OCI-LY7 (cell line): ENCODE measurements at regions not wholly inside any gene's neighbourhood (a gene's known extent, or its start where the extent isn't known, plus 50 kb on each side); places are given as distances from the start of the nearest gene placed in this dataset.
"Not testable (repeated sequence)": the region's sequence is repeated elsewhere in the genome, so short reads cannot be mapped to it uniquely, and the experiment has no call there.

Experiments
- BruUV-seq: library from RNA; stranded (reverse); fragments of 400-500 nt; replicated peaks from 2 replicates; lab custom pipeline; 2021; lab: Mats Ljungman, UMichigan
- CTCF ChIA-PET: fragments of 300-600 bp; sonication (Branson Sonifier 250); formaldehyde crosslinking; loops from one replicate; lab custom pipeline; 2022; ENCODE audit warnings: antibody characterized with exemption; ENCODE audit not compliant: unreplicated experiment; lab: Charles Lee
- POLR2A ChIA-PET: fragments of 300-600 bp; sonication (Branson Sonifier 250); formaldehyde crosslinking; loops from one replicate; lab custom pipeline; 2022; ENCODE audit warnings: antibody characterized with exemption; lab: Charles Lee
- DNase-seq: peaks from one replicate; pipeline ENCODE4 v3.0.0-alpha.2; 2015; ENCODE audit warnings: low spot score
- H2AFZ ChIP-seq: fragments of 200-600 bp; sonication (generic), shearing (Covaris generic); 2 replicates; pipeline ENCODE4 v1.6.1; 2014; ENCODE audit warnings: mild to moderate bottlenecking, antibody characterized with exemption, low read length, moderate library complexity
- H3K27ac ChIP-seq: fragments of 200-600 bp; sonication (generic); 2 replicates; pipeline ENCODE4 v1.5.1; 2014; ENCODE audit warnings: mixed run types, low read depth, mild to moderate bottlenecking, moderate library complexity, low read length, inconsistent platforms; ENCODE audit not compliant: poor library complexity, severe bottlenecking
- H3K36me3 ChIP-seq: fragments of 200-600 bp; sonication (generic); 2 replicates; pipeline ENCODE4 v1.6.1; 2014; ENCODE audit warnings: mild to moderate bottlenecking, antibody characterized with exemption, low read length, moderate library complexity, mixed read lengths; ENCODE audit not compliant: insufficient read depth
- H3K4me1 ChIP-seq: fragments of 200-600 bp; sonication (generic); 2 replicates; pipeline ENCODE4 v1.5.1; 2014; ENCODE audit warnings: mild to moderate bottlenecking, low read length; ENCODE audit not compliant: insufficient read depth, poor library complexity, severe bottlenecking
- H3K4me2 ChIP-seq: fragments of 200-600 bp; sonication (generic); 2 replicates; pipeline ENCODE4 v1.6.1; 2014; ENCODE audit warnings: mild to moderate bottlenecking, low read length
- H3K4me3 ChIP-seq: fragments of 200-600 bp; sonication (generic); 2 replicates; pipeline ENCODE4 v1.5.1; 2014; ENCODE audit warnings: mild to moderate bottlenecking, low read depth, low read length; ENCODE audit not compliant: poor library complexity, severe bottlenecking
- H3K79me2 ChIP-seq: fragments of 200-600 bp; sonication (generic); 2 replicates; pipeline ENCODE4 v1.6.1; 2016; ENCODE audit warnings: low read depth, mild to moderate bottlenecking, low read length, moderate library complexity, mixed read lengths; ENCODE audit not compliant: insufficient read depth
- H3K9me2 ChIP-seq: fragments of 200-600 bp; sonication (generic); 2 replicates; pipeline ENCODE4 v1.6.1; 2016; ENCODE audit warnings: mild to moderate bottlenecking, low read length, mixed read lengths; ENCODE audit not compliant: insufficient read depth
- H3K9me3 ChIP-seq: fragments of 200-600 bp; sonication (generic); 2 replicates; pipeline ENCODE4 v1.6.1; 2014; ENCODE audit warnings: mild to moderate bottlenecking, mixed run types, low read length, mixed read lengths
- H4K20me1 ChIP-seq: fragments of 200-600 bp; sonication (generic); 2 replicates; pipeline ENCODE4 v1.6.1; 2014; ENCODE audit warnings: mild to moderate bottlenecking, antibody characterized with exemption, low read length, moderate library complexity, mixed read lengths; ENCODE audit not compliant: insufficient read depth
- CTCF ChIP-seq: fragments of 200-600 bp; sonication (generic); conservative IDR thresholded peaks from 2 replicates; pipeline ENCODE4 v1.5.1; 2014; ENCODE audit warnings: mild to moderate bottlenecking, antibody characterized with exemption, low read length, moderate library complexity, mixed read lengths
- EZH2phosphoT487 ChIP-seq: fragments of 200-600 bp; sonication (generic); IDR thresholded peaks from 2 replicates; pipeline ENCODE4 v1.6.1; 2018; ENCODE audit warnings: low read depth, borderline replicate concordance, mild to moderate bottlenecking, mixed run types, antibody characterized with exemption, low read length, moderate library complexity, mixed read lengths
- intact Hi-C: fragments of 100-400 bp; cut with micrococcal nuclease; formaldehyde crosslinking; loops from one replicate; pipeline ENCODE4 v1.10.0; 2022; ENCODE audit not compliant: unreplicated experiment

GRCh38 chr7:409339-410281, 110.0 kb downstream of the PDGFA start:
- TF ChIP-seq EZH2phosphoT487 (no peak), CTCF (no peak)
- no peak for DNase-seq
- no peak overlapping the region for H2AFZ ChIP-seq
- POLR2A ChIA-PET: no interaction called here
- H3K4me3 ChIP-seq: no peak overlapping the region
- no peaks in the 10 kb centered on the region for H3K79me2 ChIP-seq
- H3K27ac ChIP-seq: no peak overlapping the region
- no peaks in the 10 kb centered on the region for H3K36me3 ChIP-seq
- no peaks in the 10 kb centered on the region for H3K4me1 ChIP-seq
- no peaks in the 10 kb centered on the region for H3K9me2 ChIP-seq
- no peaks in the 10 kb centered on the region for H4K20me1 ChIP-seq
- no TSS peak for BruUV-seq
- CTCF ChIA-PET: no interaction called here
- H3K9me3 ChIP-seq: no peaks in the 10 kb centered on the region
- H3K4me2 ChIP-seq: no peak overlapping the region
- intact Hi-C loops: no loop called here

- DNase-seq: no peak
- no peak overlapping the region for H2AFZ ChIP-seq
- no peak overlapping the region for H3K4me3 ChIP-seq
- H3K4me1 ChIP-seq: no peaks in the 10 kb centered on the region
- intact Hi-C loops: no loop called here
- no peaks in the 10 kb centered on the region for H4K20me1 ChIP-seq
- H3K4me2 ChIP-seq: no peak overlapping the region
- H3K36me3 ChIP-seq: no peaks in the 10 kb centered on the region
- no peak overlapping the region for H3K27ac ChIP-seq
- ChIA-PET POLR2A (no interaction called here), CTCF (no interaction called here)
- H3K9me2 ChIP-seq: no peaks in the 10 kb centered on the region
- TF ChIP-seq CTCF (no peak), EZH2phosphoT487 (no peak)
- BruUV-seq: no TSS peak
- H3K9me3 ChIP-seq: no peaks in the 10 kb centered on the region
- no peaks in the 10 kb centered on the region for H3K79me2 ChIP-seq
Measured at GRCh38 chr7:410395-410910, 109.2 kb downstream of the PDGFA start.

GRCh38 chr7:411116-411515, 108.5 kb downstream of the PDGFA start:
- not testable (repeated sequence) for H3K9me2 ChIP-seq

More at GRCh38 chr7:411116-411515, 108.5 kb downstream of the PDGFA start:
- BruUV-seq, intact Hi-C loops, H3K79me2 ChIP-seq, H2AFZ ChIP-seq, H3K4me2 ChIP-seq, H3K36me3 ChIP-seq, H3K4me3 ChIP-seq, POLR2A ChIA-PET, H4K20me1 ChIP-seq, H3K4me1 ChIP-seq, H3K9me3 ChIP-seq, DNase-seq, H3K27ac ChIP-seq, CTCF ChIA-PET: not testable (repeated sequence)
